ENCODE measurements at regions not wholly inside any gene's neighbourhood (a gene's known extent, or its start where the extent isn't known, plus 50 kb on each side); places are given as distances from the start of the nearest gene placed in this dataset.

DNA sequence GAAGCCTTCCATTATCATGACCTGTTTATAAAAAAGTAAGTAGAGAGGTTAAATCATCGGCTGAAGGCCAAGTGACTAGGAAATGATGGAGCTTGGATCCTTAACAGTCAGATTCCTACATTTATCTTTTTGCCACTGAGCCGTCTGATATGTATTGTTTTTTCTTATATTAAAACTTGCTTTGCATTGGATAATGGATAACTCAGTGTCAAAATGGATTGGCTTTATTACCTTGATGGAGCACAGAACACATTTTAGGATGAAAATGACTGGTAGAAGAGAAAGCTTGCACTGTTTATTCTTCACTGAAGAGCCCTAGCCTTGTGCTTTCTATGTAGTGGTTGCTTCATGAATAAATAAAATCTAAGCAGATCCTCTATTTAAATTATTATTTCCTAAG is 54.2 kb upstream of the TSPAN5 start:
- DNase-seq (ENCODE audit: extremely low read depth in 1 of 11, low read depth in 9 of 11, low spot score in 4 of 11): no peak

DNA sequence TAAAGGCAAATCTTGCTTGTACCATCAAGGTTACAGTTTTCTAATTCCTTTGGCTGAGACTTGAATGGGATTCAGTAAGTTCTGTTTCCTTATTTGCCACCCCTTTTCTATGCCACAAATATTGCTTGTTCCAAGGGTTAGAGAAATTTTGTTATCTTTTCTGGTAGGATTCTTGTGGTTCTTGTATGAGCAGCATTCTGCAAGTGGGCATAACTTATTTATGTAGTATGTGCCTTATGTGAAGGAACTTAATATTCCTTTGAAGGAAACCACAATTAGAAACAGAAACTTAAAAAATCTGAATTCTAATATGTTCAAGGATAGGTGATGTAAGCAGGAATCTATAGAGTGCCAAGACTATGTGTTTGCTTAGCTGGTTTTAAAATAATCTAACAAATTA is 53.1 kb upstream of the TSPAN5 start:
- DNase-seq (ENCODE audit: extremely low read depth in 1 of 11, low read depth in 9 of 11, low spot score in 4 of 11): no peak

DNA sequence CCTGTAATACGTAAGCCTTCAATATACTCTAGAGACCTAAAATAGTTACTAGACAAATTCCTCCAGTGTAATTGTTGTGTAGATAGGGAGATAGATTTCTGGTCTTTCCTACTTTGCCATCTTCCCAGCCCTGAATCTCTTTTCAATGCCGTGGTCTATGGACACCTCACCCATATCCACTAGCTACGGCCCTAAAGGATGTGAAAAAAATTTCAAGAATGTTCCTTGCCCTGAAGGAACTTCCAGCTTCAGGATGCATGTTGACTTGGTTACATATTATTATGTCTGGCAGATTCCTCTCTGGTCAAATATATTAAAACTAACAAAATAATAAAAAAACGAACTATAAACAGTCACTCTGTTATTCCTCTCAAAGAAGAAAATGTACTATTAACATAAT is 52.4 kb upstream of the TSPAN5 start:
- no peak for DNase-seq (ENCODE audit: extremely low read depth in 1 of 11, low read depth in 9 of 11, low spot score in 4 of 11)
